Lower lobe of right lung (tissue), 2 donors: ENCODE measurements at regions not wholly inside any gene's neighbourhood (a gene's known extent, or its start where the extent isn't known, plus 50 kb on each side); places are given as distances from the start of the nearest gene placed in this dataset.
"Not testable (repeated sequence)": the region's sequence is repeated elsewhere in the genome, so short reads cannot be mapped to it uniquely, and the experiment has no call there.

Source experiments
- ATAC-seq, 2 donors: fragments of 200-7000 bp; cut with Tn5 transposase; one replicate each; pipeline ENCODE4 v1.9.1; 2020 to 2022; ENCODE audit warnings: mild to moderate bottlenecking in 2 of 2, moderate library complexity in 2 of 2
- DNase-seq: peaks from one replicate; pipeline ENCODE4 v3.0.0-alpha.2; 2020
- H3K27ac ChIP-seq: fragments of 200-600 bp; one replicate; pipeline ENCODE4 v1.8.0; 2022
- H3K27me3 ChIP-seq: fragments of 200-600 bp; one replicate; pipeline ENCODE4 v1.8.0; 2022; ENCODE audit warnings: low read depth
- H3K36me3 ChIP-seq: fragments of 200-600 bp; one replicate; pipeline ENCODE4 v1.8.0; 2022; ENCODE audit warnings: mild to moderate bottlenecking
- H3K4me1 ChIP-seq: fragments of 200-600 bp; one replicate; pipeline ENCODE4 v1.8.0; 2022
- H3K4me3 ChIP-seq: fragments of 200-600 bp; one replicate; pipeline ENCODE4 v1.8.0; 2022; ENCODE audit warnings: mild to moderate bottlenecking
- H3K9me3 ChIP-seq: fragments of 200-600 bp; one replicate; pipeline ENCODE4 v1.8.0; 2022
- intact Hi-C: fragments of 100-400 bp; cut with DNase I; formaldehyde crosslinking; loops from one replicate; pipeline ENCODE4 v1.11.0; 2022
- TF ChIP-seq, protein P1 (sequence below): fragments of 200-600 bp; IDR thresholded peaks from one replicate; pipeline ENCODE4 v1.8.0; 2022; ENCODE audit warnings: antibody characterized with exemption, mild to moderate bottlenecking
- donor health status: DM: no; HTN: yes; CAD: no; lungs with severe emphysema.

DNA sequence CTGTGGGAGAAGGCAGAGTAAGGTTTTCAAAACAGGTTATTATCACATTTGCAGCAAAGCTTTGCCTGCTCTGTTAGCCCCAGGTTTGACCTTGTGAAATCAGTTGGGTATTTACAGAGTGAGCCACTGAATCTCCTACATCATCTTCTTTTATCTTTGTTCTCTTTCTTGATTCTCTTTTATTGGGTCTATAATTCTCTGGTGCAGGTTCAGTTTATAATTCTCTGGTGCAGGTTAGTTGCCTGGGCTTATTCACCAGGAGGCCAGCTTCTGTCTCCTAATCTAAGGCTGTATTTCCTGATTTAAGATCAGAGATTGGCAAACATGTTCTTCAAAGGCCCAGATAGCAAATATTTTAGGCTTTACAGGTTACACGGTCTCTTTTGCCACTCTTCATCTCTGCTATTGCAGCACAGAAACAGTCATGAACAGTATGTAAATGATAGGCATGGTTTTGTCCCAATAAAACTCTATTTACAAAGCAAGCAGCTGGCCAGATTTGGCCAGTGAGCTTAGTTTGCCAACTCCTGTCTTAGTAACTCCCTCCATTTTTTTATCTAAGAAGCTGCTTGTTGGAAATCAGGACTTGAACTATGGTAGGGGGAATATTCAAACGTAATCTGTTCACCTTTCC lies 205.0 kb upstream of the RIMS1 start:
- DNase-seq (no peak), ATAC-seq (no peak)
- no peaks in the 10 kb centered on the region for H3K27me3 ChIP-seq
- no peak overlapping the region for H3K4me3 ChIP-seq
- no peaks in the 10 kb centered on the region for H3K9me3 ChIP-seq
- no peaks in the 10 kb centered on the region for H3K36me3 ChIP-seq
- no peaks in the 10 kb centered on the region for H3K4me1 ChIP-seq
- TF ChIP-seq, protein P1, sequence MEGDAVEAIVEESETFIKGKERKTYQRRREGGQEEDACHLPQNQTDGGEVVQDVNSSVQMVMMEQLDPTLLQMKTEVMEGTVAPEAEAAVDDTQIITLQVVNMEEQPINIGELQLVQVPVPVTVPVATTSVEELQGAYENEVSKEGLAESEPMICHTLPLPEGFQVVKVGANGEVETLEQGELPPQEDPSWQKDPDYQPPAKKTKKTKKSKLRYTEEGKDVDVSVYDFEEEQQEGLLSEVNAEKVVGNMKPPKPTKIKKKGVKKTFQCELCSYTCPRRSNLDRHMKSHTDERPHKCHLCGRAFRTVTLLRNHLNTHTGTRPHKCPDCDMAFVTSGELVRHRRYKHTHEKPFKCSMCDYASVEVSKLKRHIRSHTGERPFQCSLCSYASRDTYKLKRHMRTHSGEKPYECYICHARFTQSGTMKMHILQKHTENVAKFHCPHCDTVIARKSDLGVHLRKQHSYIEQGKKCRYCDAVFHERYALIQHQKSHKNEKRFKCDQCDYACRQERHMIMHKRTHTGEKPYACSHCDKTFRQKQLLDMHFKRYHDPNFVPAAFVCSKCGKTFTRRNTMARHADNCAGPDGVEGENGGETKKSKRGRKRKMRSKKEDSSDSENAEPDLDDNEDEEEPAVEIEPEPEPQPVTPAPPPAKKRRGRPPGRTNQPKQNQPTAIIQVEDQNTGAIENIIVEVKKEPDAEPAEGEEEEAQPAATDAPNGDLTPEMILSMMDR: no peak
- intact Hi-C loops: no loop called here
- no peak overlapping the region for H3K27ac ChIP-seq

DNA sequence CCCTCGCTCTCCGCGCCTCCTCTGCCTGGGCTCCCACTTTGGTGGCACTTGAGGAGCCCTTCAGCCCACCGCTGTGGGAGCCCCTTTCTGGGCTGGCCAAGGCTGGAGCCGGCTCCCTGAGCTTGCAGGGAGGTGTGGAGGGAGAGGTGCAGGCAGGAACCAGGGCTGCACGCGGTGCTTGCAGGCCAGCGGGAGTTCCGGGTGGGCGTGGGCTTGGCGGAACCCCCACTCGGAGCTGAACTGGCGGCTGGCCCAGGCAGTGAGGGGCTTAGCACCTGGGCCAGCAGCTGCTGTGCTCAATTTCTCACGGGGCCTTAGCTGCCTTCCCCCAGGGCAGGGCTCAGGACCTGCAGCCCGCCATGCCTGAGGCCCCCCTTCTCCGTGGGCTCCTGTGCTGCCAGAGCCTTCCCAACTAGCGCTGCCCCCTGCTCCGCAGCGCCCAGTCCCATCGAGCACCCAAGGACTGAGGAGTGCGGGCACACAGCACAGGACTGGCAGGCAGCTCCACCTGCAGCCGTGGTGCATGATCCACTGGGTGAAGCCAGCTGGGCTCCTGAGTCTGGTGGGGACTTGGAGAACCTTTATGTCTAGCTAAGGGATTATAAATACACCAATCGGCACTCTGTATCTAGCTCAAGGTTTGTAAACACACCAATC lies 200.2 kb upstream of the RIMS1 start:
- ATAC-seq, DNase-seq: not testable (repeated sequence)

DNA sequence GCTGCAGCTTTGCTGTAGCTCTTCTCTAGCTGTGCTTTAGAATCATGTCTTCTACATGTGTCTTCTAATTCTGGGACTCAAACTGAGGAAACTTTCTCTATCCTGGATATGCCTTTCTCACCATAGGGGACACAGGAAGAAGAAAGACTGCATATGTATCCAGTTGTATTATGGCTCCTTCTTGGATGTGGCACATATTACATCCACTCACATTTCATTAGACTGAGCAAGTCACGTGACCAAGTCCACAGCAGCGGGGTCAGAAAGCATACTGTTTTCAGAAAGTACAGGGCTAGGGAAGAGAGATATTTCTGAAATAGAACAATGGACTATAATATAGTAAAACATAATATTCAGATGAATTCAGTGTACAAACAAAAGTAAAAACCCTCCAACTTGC lies 187.6 kb upstream of the RIMS1 start:
- no peak for DNase-seq
- TF ChIP-seq, protein P1: no peak
- no peak overlapping the region for H3K4me3 ChIP-seq
- ATAC-seq: no peak
- H3K27me3 ChIP-seq: no peaks in the 10 kb centered on the region
- intact Hi-C loops: no loop called here
- H3K9me3 ChIP-seq: no peaks in the 10 kb centered on the region
- no peaks in the 10 kb centered on the region for H3K4me1 ChIP-seq
- H3K36me3 ChIP-seq: no peaks in the 10 kb centered on the region
- no peak overlapping the region for H3K27ac ChIP-seq

More for the DNA sequence above, 200.2 kb upstream of the RIMS1 start:
- H3K36me3 ChIP-seq, H3K4me1 ChIP-seq, H3K4me3 ChIP-seq, H3K27ac ChIP-seq, H3K9me3 ChIP-seq, intact Hi-C loops, H3K27me3 ChIP-seq: not testable (repeated sequence)

DNA sequence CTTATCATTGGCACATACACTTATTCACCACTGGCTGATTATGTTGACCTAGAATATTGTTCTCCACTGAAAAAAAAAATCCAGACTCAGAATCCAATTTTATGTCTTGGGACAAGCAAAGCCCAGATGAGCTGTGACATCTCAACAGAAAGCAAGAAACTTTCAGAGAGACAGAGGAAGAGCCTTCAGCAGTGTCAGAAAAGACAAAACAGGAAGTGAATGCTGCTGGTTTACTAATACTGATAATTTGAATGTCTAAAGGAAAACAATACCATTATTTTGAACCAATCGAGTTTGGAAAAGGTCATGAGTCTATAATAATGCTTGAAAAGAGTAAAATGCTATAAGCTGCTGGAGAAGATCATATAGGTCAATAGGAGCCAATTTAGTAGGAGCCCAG lies 179.8 kb upstream of the RIMS1 start:
- ATAC-seq (no peak), DNase-seq (no peak)
- H3K27ac ChIP-seq: no peak overlapping the region
- no peak overlapping the region for H3K4me3 ChIP-seq
- H3K4me1 ChIP-seq: no peaks in the 10 kb centered on the region
- H3K36me3 ChIP-seq: no peaks in the 10 kb centered on the region
- no peaks in the 10 kb centered on the region for H3K9me3 ChIP-seq
- no peaks in the 10 kb centered on the region for H3K27me3 ChIP-seq
- TF ChIP-seq, protein P1: no peak
- intact Hi-C loops: no loop called here

DNA sequence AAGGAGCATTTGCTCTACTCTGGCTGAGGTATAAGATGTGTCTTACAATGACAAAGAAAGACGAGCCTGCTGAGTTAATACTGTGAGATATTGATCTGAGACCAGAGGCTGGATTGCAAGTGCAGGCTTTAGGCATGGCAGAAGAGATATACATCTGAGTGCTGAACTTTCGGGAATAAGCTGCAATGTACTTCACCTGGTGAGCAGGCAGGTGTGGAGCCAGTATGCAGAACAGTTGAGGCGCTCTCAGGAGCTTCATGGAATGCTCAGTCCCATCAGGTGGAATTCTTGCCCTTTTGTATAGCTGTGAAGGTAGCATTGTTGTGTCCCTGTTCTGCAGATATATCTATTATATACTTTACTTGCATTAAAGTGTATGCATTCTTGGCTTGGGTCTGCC lies 179.3 kb upstream of the RIMS1 start:
- Histone ChIP-seq H3K27me3 (no peaks in the 10 kb centered on the region), H3K9me3 (no peaks in the 10 kb centered on the region), H3K4me3 (no peak overlapping the region), H3K4me1 (no peaks in the 10 kb centered on the region), H3K27ac (no peak overlapping the region), H3K36me3 (no peaks in the 10 kb centered on the region)
- DNase-seq (no peak), ATAC-seq (no peak)
- TF ChIP-seq, protein P1: no peak
- intact Hi-C loops: no loop called here

DNA sequence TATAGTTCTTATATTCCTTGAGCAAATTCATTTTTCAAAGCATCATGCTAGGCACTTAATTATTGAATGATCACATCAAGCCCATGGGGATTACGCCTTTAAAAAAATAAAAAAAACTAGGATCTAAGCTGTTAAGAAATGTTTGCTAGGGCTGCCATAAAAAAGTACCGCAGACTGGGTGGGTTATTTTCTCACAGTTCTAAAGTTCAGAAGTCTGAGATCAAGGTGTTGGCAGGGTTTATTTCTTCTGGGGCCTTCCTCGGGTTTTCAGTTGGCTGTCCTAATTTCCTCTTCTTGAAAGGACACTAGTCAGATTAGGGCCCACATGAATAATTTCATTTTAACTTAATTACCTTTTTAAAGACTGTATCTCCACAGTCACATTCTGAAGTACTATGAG lies 165.6 kb upstream of the RIMS1 start:
- Histone ChIP-seq H3K27ac (no peak overlapping the region), H3K4me1 (no peaks in the 10 kb centered on the region), H3K36me3 (no peaks in the 10 kb centered on the region), H3K4me3 (no peak overlapping the region), H3K9me3 (no peaks in the 10 kb centered on the region), H3K27me3 (no peaks in the 10 kb centered on the region)
- intact Hi-C loops: no loop called here
- TF ChIP-seq, protein P1: no peak
- no peak for ATAC-seq
- no peak for DNase-seq
